ENCODE measurements at regions not wholly inside any gene's neighbourhood (a gene's known extent, or its start where the extent isn't known, plus 50 kb on each side); places are given as distances from the start of the nearest gene placed in this dataset.
"Not testable (repeated sequence)": the region's sequence is repeated elsewhere in the genome, so short reads cannot be mapped to it uniquely, and the experiment has no call there.

- DNase-seq, result no peak
Measured at GRCh38 chr10:6868036-6868725, 288.1 kb upstream of the PRKCQ start.

DNA sequence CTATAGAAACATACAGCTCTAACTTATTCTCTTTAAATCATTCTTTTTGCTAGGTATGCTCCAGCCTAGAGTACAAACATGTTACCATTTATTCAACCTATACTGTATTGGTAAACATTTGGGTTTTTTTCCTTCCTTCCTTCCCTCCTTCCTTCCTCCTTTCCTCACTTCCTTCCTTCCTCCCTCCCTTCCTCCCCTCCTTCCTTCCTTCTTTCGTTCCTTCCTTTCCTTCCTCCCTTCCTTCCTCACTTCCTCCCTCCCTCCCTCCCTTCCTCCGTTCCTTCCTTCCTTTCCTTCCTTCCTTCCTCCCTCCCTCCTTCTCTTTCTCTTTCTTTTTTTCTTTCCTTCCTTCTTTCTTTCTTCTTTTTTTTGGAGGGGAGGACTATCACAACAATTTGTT lies 286.7 kb upstream of the PRKCQ start:
- no peak for DNase-seq

GRCh38 chr10:6864142-6864541 lies 284.1 kb upstream of the PRKCQ start:
- DNase-seq, result no peak

- DNase-seq, result no peak
Measured at GRCh38 chr10:6863381-6863780, 283.3 kb upstream of the PRKCQ start.

GRCh38 chr10:6850452-6850851 lies 270.4 kb upstream of the PRKCQ start:
- no peak for DNase-seq

GRCh38 chr10:6847561-6847960 lies 267.5 kb upstream of the PRKCQ start:
- DNase-seq, result no peak

DNA sequence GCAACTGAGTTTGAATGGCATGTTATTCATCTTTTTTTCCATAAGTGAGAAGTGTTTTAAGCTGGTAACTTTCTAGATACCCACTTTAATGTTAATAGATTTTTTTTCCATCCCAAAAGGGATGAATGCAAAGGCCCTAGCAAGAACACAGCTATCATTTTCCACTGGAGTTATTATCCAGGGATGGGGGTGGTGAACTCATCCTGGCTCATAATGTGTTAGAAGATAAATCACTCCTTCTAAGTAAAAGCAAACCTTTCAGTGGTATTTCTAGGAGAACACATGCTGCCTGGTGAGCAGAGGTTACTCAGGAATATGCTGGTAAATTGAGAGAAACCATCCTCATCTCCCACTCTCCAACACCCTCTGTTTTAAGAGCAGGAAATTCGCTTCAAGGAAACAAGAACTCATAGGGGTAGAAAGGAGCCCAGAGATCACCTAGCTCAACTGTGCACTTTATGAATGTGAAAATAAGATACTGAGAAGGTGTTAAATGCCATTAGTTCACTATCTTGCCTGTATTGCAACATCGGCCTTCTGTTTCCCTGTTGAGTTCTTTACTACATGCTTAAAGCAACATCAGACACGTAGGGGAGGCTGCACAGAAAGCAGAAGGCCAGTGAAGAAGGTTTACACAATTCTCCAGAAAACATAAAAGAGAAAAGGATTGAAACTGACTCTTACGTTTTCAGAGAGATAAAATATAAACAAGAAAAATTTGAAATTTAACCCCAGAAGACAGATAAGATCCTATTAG lies 264.0 kb upstream of the PRKCQ start:
- no peak for DNase-seq

- no peak for DNase-seq
Measured at GRCh38 chr10:6843481-6843881, 263.4 kb upstream of the PRKCQ start.

DNA sequence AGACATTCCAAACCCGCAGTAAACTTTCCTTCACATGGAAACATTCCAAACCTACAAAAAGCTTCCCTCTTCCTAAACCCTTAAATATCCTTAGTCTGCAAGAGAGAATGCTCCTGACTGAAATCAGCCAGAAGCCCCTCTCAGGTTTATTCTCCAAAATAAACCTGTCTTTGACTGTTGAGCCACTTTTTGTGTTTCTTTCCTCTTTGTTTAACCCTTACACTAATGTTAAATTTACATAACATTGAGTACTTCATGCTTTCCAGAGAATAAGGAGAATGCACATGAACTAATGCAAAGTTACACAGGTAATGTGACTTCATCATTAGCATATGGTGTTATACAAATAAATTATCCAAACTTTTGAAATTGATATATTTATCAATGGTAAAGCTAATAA lies 262.6 kb upstream of the PRKCQ start:
- no peak for DNase-seq

GRCh38 chr10:6841761-6842160 lies 261.7 kb upstream of the PRKCQ start:
- DNase-seq, result no peak

- DNase-seq, result no peak
Measured at GRCh38 chr10:6840766-6841165, 260.7 kb upstream of the PRKCQ start.

- DNase-seq, result no peak
Measured at GRCh38 chr10:6840201-6840691, 260.2 kb upstream of the PRKCQ start.

DNA sequence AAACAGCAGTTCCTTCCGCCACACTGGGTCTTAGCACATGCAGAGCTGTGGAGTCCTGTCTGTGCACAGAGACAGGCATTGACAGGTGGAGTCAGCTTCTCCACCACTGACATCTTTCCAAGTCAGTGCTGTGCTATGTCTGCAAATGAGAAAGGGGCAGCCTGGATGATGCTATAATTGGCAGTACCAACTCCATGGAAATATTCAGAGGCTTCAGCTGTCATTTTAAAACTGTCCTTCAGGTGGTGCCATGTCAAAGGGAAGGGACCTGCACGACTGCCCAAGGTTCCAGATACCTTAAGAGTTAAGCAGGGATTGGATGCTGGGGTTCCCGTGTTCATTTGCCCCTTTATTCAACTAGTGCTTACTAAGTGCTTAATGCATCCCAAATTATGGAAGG lies 258.0 kb upstream of the PRKCQ start:
- no peak for DNase-seq

DNA sequence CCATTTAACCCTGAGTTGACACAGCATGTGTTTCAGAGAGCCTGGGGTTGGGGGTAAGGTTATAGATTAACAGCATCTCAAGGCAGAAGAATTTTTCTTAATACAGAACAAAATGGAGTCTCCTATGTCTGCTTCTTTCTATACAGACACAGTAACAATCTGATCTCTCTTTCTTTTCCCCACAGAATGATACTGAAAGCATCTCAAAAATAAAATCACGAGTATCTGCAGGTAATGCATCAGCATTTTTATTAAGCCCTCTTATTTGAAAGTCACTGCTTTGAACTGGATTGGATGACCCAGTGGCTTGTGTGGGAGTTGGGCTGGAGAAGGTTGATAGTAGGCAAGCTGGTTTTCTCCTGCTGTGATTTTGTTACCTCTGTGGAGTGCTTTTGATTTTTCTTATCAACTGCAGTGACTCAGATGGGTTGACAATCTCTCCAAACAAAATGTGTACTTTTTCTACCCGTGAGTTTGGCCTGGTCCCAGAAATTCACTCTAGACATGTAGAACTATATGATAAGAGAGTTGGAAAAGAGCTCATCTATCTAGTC lies 253.5 kb upstream of the PRKCQ start:
- DNase-seq, result no peak

- not testable (repeated sequence) for DNase-seq
Measured at GRCh38 chr10:6830981-6831380, 250.9 kb upstream of the PRKCQ start.

DNA sequence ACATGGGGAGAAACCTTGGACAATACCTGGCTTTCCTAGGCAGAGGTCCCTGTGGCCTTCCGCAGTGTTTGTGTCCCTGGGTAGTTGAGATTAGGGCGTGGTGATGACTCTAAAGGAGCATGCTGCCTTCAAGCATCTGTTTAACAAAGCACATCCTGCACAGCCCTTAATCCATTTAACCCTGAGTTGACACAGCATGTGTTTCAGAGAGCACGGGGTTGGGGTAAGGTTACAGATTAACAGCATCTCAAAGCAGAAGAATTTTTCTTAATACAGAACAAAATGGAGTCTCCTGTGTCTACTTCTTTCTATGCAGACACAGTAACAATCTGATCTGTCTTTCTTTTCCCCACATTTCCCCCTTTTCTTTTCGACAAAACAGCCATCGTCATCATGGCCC lies 244.7 kb upstream of the PRKCQ start:
- not testable (repeated sequence) for DNase-seq

- DNase-seq, result no peak
Measured at GRCh38 chr10:6823770-6824169, 243.7 kb upstream of the PRKCQ start.

DNA sequence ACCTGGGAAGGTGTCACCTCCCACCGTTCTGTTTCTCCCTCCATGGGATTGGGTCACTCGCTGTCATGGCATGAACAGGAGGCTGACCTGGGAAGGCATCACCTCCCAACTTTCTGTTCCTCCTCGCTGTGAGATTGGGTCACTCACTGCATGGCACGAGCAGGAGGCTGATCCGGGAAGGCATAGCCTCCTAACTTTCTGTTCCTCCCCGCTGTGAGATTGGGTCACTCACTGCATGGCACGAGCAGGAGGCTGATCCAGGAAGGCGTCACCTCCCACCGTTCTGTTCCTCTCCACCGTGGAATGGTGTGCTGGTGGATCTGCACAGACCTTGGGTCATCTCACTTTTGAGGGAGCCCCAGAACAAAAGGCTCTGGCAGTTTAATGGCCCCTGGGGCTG lies 239.2 kb upstream of the PRKCQ start:
- DNase-seq, result no peak

GRCh38 chr10:6817770-6818169 lies 237.7 kb upstream of the PRKCQ start:
- no peak for DNase-seq

DNA sequence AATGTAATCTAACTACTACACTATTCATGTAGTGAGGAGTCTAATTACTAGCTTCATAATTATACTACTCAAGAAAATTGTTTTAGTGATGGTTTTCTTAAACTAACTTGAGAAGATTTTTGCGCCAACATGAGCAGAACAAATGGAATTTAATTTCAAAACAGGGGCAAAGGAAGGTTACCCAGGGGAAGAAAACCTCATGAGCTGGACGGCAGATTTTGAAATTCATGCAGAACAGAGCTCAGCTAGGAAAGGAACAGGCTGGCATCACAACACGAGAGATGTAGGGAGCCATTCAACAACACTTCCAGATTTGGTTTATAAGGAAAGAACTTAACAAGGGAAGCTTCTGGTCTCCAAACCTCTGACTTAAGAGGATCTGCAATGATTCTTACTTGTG lies 235.3 kb upstream of the PRKCQ start:
- DNase-seq, result no peak

- DNase-seq, result no peak
Measured at GRCh38 chr10:6813856-6814255, 233.8 kb upstream of the PRKCQ start.

DNA sequence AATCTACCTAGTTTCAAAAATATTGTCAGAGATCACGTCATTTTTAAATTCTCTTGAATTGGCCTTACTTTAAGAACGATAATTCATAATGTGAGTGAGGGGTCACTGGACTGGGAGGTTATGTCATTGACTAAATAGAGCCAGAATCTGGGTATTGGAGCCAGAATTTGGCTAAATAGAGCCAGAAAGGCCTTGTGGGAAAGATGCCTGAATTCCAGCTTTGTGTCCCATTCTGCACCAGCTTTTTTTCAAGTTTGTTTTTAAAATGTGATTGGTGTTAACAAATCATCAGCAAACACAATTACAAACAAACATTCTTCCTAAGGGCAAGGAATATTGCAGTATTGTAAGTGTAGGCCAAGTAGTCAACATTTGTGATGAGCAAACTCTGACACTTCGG lies 233.2 kb upstream of the PRKCQ start:
- no peak for DNase-seq

DNA sequence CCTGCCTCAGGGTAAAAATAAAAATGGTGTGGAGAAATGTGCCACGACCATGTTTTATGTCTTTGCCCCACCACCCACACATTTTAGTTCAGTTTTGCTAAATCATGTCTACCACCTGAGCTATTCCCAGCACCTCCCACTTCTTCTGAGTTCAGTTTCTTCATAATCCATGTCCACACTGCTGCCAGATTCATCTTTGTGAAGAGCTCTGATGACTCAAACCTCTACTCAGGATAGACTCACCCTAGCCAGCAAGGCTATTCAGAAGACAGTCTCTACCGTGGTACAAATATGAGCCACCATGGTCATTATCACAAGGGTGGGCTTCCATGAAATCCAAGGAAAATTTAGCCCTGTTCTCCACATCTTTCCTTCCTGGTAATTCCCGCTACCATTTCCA lies 231.1 kb upstream of the PRKCQ start:
- DNase-seq, result no peak

- no peak for DNase-seq
Measured at GRCh38 chr10:6803427-6803783, 223.3 kb upstream of the PRKCQ start.

All from activated effector memory CD4-positive, alpha-beta T cell treated with Interleukin-2 at 50 U/mL for 16 hours (primary cell).